Fibroblast of villous mesenchyme (primary cell): ENCODE measurements at regions not wholly inside any gene's neighbourhood (a gene's known extent, or its start where the extent isn't known, plus 50 kb on each side); places are given as distances from the start of the nearest gene placed in this dataset.

Experiments
- DNase-seq: peaks from one replicate; pipeline ENCODE4 v3.0.0-alpha.2; 2010; ENCODE audit warnings: low read depth
- H3K4me3 ChIP-seq: 2 replicates; pipeline ENCODE4 v1.5.1; 2011; ENCODE audit warnings: low read depth, mild to moderate bottlenecking, low read length
- TF ChIP-seq, protein P1 (sequence below): IDR thresholded peaks from 2 replicates; pipeline ENCODE4 v1.5.1; 2012; ENCODE audit warnings: low read depth, mild to moderate bottlenecking, low read length; ENCODE audit not compliant: insufficient read depth

GRCh38 chr5:21094619-21095018, 1106.6 kb upstream of the CDH18 start:
- TF ChIP-seq, protein P1, sequence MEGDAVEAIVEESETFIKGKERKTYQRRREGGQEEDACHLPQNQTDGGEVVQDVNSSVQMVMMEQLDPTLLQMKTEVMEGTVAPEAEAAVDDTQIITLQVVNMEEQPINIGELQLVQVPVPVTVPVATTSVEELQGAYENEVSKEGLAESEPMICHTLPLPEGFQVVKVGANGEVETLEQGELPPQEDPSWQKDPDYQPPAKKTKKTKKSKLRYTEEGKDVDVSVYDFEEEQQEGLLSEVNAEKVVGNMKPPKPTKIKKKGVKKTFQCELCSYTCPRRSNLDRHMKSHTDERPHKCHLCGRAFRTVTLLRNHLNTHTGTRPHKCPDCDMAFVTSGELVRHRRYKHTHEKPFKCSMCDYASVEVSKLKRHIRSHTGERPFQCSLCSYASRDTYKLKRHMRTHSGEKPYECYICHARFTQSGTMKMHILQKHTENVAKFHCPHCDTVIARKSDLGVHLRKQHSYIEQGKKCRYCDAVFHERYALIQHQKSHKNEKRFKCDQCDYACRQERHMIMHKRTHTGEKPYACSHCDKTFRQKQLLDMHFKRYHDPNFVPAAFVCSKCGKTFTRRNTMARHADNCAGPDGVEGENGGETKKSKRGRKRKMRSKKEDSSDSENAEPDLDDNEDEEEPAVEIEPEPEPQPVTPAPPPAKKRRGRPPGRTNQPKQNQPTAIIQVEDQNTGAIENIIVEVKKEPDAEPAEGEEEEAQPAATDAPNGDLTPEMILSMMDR, result no peak
- no peak for DNase-seq
- H3K4me3 ChIP-seq, result no peak overlapping the region

GRCh38 chr5:21087766-21088165, 1099.8 kb upstream of the CDH18 start:
- no peak for DNase-seq
- no peak overlapping the region for H3K4me3 ChIP-seq
- TF ChIP-seq, protein P1, result no peak

DNA sequence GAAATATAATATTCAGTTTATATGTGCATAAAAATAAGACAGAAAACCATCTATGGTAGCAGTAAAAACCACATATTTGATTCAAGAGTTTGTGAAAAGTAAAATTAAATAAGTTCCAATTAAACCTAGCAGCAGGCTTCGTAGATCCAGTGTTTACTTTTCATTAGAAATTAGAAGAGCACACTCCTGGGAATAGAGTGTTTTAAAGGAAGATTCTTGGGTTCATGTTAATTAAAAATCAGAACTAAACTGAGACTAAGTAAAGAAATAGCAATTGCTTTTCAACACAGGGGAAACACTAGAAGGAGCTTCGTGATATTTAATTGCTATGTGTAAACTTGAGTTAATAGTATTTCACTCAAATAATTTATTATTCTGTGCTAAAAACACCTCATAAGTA, 1097.8 kb upstream of the CDH18 start:
- TF ChIP-seq, protein P1, result no peak
- DNase-seq, result no peak
- H3K4me3 ChIP-seq, result no peak overlapping the region

DNA sequence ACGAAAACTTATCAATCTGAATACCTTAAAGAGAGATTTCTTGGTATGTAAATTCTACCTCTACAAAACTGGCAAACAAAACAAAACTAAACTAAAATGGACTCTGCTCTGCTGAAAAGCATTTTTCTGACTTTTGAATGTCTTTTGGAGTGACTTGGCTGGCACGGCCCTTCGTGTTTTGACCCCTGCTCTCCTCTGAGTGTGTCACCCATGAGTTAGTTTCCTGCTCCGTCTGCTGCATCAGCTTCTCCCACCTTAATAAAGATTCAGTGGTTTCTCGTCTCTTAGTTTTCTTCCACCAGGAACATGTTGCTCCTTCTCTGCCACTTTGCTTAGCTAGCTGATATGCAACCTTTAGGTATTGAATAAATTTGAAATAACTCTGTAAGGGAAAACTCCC, 1084.0 kb upstream of the CDH18 start:
- H3K4me3 ChIP-seq, result no peak overlapping the region
- DNase-seq, result no peak
- TF ChIP-seq, protein P1, result no peak

DNA sequence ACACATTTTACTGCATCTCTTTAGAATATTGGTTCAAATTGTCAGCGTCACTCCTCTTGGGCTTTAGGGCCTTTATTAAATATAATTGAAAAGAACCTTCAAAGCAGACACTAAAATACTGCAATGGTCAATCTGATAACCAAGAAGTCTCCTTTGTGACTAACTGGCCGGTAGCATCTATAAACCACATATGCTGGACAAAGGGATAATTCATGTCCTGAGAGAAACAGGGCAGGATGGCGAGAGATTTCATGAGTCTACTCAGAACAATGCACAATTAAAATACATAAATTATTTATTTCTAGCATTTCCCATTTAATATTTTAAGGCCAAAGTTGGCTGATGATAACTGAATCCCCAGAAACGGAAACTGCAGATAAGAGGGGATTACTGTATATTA, 1083.4 kb upstream of the CDH18 start:
- no peak overlapping the region for H3K4me3 ChIP-seq
- no peak for DNase-seq
- TF ChIP-seq, protein P1, result no peak

- no peak overlapping the region for H3K4me3 ChIP-seq
- no peak for DNase-seq
- TF ChIP-seq, protein P1, result no peak
Measured at GRCh38 chr5:21070858-21071257, 1082.9 kb upstream of the CDH18 start.

- no peak overlapping the region for H3K4me3 ChIP-seq
- TF ChIP-seq, protein P1, result no peak
Measured at GRCh38 chr5:21067724-21068123, 1079.7 kb upstream of the CDH18 start.

More at GRCh38 chr5:21067724-21068123, 1079.7 kb upstream of the CDH18 start:
- no peak for DNase-seq
